OCI-LY1 (cell line): ENCODE measurements at regions not wholly inside any gene's neighbourhood (a gene's known extent, or its start where the extent isn't known, plus 50 kb on each side); places are given as distances from the start of the nearest gene placed in this dataset.

ENCODE experiments used
- EZH2 ChIP-seq: fragments of 200-600 bp; sonication (generic), shearing (Covaris generic); IDR thresholded peaks from 2 replicates; pipeline ENCODE4 v1.8.0; 2017; ENCODE audit warnings: borderline replicate concordance, mixed run types, mild to moderate bottlenecking, antibody characterized with exemption, low read length, moderate library complexity, mixed read lengths
- TF ChIP-seq, protein P1 (sequence below): fragments of 200-600 bp; sonication (generic), shearing (Covaris generic); IDR thresholded peaks from 2 replicates; pipeline ENCODE4 v1.5.1; 2017; ENCODE audit warnings: mild to moderate bottlenecking, antibody characterized with exemption, low read length, moderate library complexity, mixed read lengths

- TF ChIP-seq, protein P1, sequence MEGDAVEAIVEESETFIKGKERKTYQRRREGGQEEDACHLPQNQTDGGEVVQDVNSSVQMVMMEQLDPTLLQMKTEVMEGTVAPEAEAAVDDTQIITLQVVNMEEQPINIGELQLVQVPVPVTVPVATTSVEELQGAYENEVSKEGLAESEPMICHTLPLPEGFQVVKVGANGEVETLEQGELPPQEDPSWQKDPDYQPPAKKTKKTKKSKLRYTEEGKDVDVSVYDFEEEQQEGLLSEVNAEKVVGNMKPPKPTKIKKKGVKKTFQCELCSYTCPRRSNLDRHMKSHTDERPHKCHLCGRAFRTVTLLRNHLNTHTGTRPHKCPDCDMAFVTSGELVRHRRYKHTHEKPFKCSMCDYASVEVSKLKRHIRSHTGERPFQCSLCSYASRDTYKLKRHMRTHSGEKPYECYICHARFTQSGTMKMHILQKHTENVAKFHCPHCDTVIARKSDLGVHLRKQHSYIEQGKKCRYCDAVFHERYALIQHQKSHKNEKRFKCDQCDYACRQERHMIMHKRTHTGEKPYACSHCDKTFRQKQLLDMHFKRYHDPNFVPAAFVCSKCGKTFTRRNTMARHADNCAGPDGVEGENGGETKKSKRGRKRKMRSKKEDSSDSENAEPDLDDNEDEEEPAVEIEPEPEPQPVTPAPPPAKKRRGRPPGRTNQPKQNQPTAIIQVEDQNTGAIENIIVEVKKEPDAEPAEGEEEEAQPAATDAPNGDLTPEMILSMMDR, result no peak
- no peak for TF ChIP-seq EZH2
These were observed 688.6 kb downstream of the CBLN4 start for GRCh38 chr20:55316753-55317152.
